Osteoblast (primary cell): ENCODE measurements at regions not wholly inside any gene's neighbourhood (a gene's known extent, or its start where the extent isn't known, plus 50 kb on each side); places are given as distances from the start of the nearest gene placed in this dataset.

Experiments
- DNase-seq: peaks from one replicate; pipeline ENCODE4 v3.0.0; 2011; ENCODE audit warnings: low spot score, mixed read lengths; ENCODE audit not compliant: insufficient read length; ENCODE audit errors: missing footprints
- H2AFZ ChIP-seq: 2 replicates; pipeline ENCODE4 v1.6.0; 2011; ENCODE audit warnings: mild to moderate bottlenecking, low read length
- H3K27ac ChIP-seq: 2 replicates; pipeline ENCODE4 v1.5.1; 2011; ENCODE audit warnings: mild to moderate bottlenecking, low read depth, low read length, moderate library complexity
- H3K27me3 ChIP-seq: 2 replicates; pipeline ENCODE4 v1.6.0; 2012; ENCODE audit warnings: mild to moderate bottlenecking, control low read depth, inconsistent platforms, low read length, moderate library complexity; ENCODE audit not compliant: insufficient read depth
- H3K36me3 ChIP-seq: 2 replicates; pipeline ENCODE4 v1.5.1; 2011; ENCODE audit warnings: mild to moderate bottlenecking, low read length, control low read depth, moderate library complexity; ENCODE audit not compliant: insufficient read depth
- H3K4me1 ChIP-seq: 2 replicates; pipeline ENCODE4 v1.5.1; 2011; ENCODE audit warnings: mild to moderate bottlenecking, low read length, control low read depth, moderate library complexity; ENCODE audit not compliant: insufficient read depth
- H3K4me2 ChIP-seq: 2 replicates; pipeline ENCODE4 v1.6.0; 2011; ENCODE audit warnings: mild to moderate bottlenecking, low read length; ENCODE audit not compliant: insufficient read depth
- H3K4me3 ChIP-seq: fragments of 200-600 bp; sonication (generic); 3 replicates; pipeline ENCODE4 v1.5.1; 2012; ENCODE audit warnings: mild to moderate bottlenecking, low read length, inconsistent platforms; ENCODE audit not compliant: insufficient read depth
- H3K79me2 ChIP-seq: 2 replicates; pipeline ENCODE4 v1.6.0; 2012; ENCODE audit warnings: mild to moderate bottlenecking, low read length, control low read depth, inconsistent platforms; ENCODE audit not compliant: insufficient read depth
- H3K9me3 ChIP-seq: 2 replicates; pipeline ENCODE4 v1.5.1; 2011; ENCODE audit warnings: low read depth, low read length, control low read depth
- H4K20me1 ChIP-seq: 2 replicates; pipeline ENCODE4 v1.6.0; 2012; ENCODE audit warnings: mild to moderate bottlenecking, low read length, control low read depth; ENCODE audit not compliant: insufficient read depth
- CTCF ChIP-seq: IDR thresholded peaks from 2 replicates; pipeline ENCODE4 v1.5.1; 2011; ENCODE audit warnings: mild to moderate bottlenecking, low read depth, low read length, moderate library complexity; ENCODE audit errors: extremely low read depth

DNA sequence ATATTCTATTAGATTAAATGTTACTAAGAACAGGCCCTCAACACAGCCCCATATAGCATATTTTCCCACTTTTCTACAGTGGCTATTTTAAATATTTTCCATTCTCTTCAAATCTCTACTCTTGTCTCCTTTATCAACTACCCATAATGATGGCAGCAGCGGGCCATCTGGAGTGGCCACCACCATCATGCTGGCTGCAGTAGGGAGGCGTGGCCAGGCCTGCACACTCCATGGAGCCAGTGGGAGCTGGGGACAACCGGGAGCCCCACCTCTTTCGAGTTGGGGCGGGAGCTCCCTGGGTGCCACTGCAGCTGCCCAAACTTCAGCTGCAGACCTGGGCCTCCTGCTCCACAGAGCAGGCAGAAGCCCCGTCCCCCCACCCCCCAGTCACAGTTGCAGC, 98.4 kb upstream of the RANBP6 start:
- Histone ChIP-seq H3K27ac (no peak overlapping the region), H4K20me1 (no peaks in the 10 kb centered on the region), H3K9me3 (no peaks in the 10 kb centered on the region), H2AFZ (no peak overlapping the region), H3K4me2 (no peak overlapping the region), H3K36me3 (no peaks in the 10 kb centered on the region), H3K27me3 (no peaks in the 10 kb centered on the region), H3K4me3 (no peak overlapping the region), H3K79me2 (no peaks in the 10 kb centered on the region), H3K4me1 (no peaks in the 10 kb centered on the region)
- no peak for DNase-seq
- TF ChIP-seq CTCF, result no peak

- no peaks in the 10 kb centered on the region for H3K36me3 ChIP-seq
- H3K27me3 ChIP-seq, result no peaks in the 10 kb centered on the region
- DNase-seq, result no peak
- no peaks in the 10 kb centered on the region for H3K9me3 ChIP-seq
- H3K27ac ChIP-seq, result no peak overlapping the region
- no peaks in the 10 kb centered on the region for H3K79me2 ChIP-seq
- no peaks in the 10 kb centered on the region for H3K4me1 ChIP-seq
- no peak for TF ChIP-seq CTCF
- H4K20me1 ChIP-seq, result no peaks in the 10 kb centered on the region
- H2AFZ ChIP-seq, result no peak overlapping the region
- no peak overlapping the region for H3K4me2 ChIP-seq
- H3K4me3 ChIP-seq, result no peak overlapping the region
Measured at GRCh38 chr9:6113312-6113711, 97.9 kb upstream of the RANBP6 start.

DNA sequence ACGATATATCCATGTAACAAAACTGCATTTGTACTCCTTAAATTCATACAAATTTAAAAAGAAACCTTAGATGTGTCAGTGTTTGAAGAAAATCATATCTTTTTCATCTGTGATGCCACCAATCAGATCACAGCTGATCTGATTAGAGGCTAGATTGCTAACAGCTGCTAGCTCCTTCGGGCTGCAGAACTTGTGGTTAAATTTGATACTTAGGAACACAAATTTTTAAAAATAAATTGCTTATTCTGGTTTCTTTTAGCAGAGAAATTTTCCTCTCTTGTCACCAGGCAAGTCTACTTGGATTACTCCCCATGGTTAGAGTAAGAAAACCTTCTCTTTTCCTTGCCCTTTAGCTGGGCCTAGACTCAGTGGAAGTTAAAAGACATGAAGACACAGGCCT, 94.6 kb upstream of the RANBP6 start:
- Histone ChIP-seq H3K9me3 (no peaks in the 10 kb centered on the region), H3K4me3 (no peak overlapping the region), H3K4me1 (no peaks in the 10 kb centered on the region), H3K36me3 (no peaks in the 10 kb centered on the region), H3K27ac (no peak overlapping the region), H3K27me3 (no peaks in the 10 kb centered on the region), H4K20me1 (no peaks in the 10 kb centered on the region), H2AFZ (no peak overlapping the region), H3K4me2 (no peak overlapping the region), H3K79me2 (no peaks in the 10 kb centered on the region)
- DNase-seq, result no peak
- TF ChIP-seq CTCF, result no peak

GRCh38 chr9:6109571-6109970, 94.1 kb upstream of the RANBP6 start:
- Histone ChIP-seq H4K20me1 (no peaks in the 10 kb centered on the region), H2AFZ (no peak overlapping the region), H3K9me3 (no peaks in the 10 kb centered on the region), H3K36me3 (no peaks in the 10 kb centered on the region), H3K27ac (no peak overlapping the region), H3K4me3 (no peak overlapping the region), H3K4me2 (no peak overlapping the region), H3K4me1 (no peaks in the 10 kb centered on the region), H3K27me3 (no peaks in the 10 kb centered on the region), H3K79me2 (no peaks in the 10 kb centered on the region)
- no peak for TF ChIP-seq CTCF
- DNase-seq, result no peak
